NT2/D1 (cell line): ENCODE measurements at regions not wholly inside any gene's neighbourhood (a gene's known extent, or its start where the extent isn't known, plus 50 kb on each side); places are given as distances from the start of the nearest gene placed in this dataset.

ENCODE experiments used
- DNase-seq: peaks from one replicate; pipeline ENCODE4 v3.0.0-alpha.2; 2011; ENCODE audit warnings: low read depth, low spot score
- H3K27me3 ChIP-seq: 2 replicates; pipeline ENCODE4 v1.6.0; 2011; ENCODE audit warnings: mild to moderate bottlenecking; ENCODE audit not compliant: insufficient read length, insufficient read depth
- H3K36me3 ChIP-seq: 2 replicates; pipeline ENCODE4 v1.6.1; 2011; ENCODE audit warnings: mild to moderate bottlenecking, low read length, mixed read lengths; ENCODE audit not compliant: insufficient read depth, insufficient read length
- H3K4me1 ChIP-seq: 2 replicates; pipeline ENCODE4 v1.5.1; 2011; ENCODE audit not compliant: insufficient read depth, insufficient read length
- H3K4me3 ChIP-seq: 2 replicates; pipeline ENCODE4 v1.5.1; 2011; ENCODE audit warnings: low read depth; ENCODE audit not compliant: insufficient read length
- H3K9ac ChIP-seq: 2 replicates; pipeline ENCODE4 v1.6.0; 2011; ENCODE audit warnings: low read depth; ENCODE audit not compliant: insufficient read length
- H3K9me3 ChIP-seq: 2 replicates; pipeline ENCODE4 v1.5.1; 2011; ENCODE audit warnings: mild to moderate bottlenecking, low read length; ENCODE audit not compliant: insufficient read depth
- SUZ12 ChIP-seq: IDR thresholded peaks from 2 replicates; pipeline ENCODE4 v1.6.1; 2011; ENCODE audit not compliant: insufficient read length, insufficient read depth; ENCODE audit errors: extremely low read depth
- YY1 ChIP-seq: IDR thresholded peaks from 2 replicates; pipeline ENCODE4 v1.6.1; 2011; ENCODE audit not compliant: insufficient read length, insufficient read depth
- ZNF274 ChIP-seq: IDR thresholded peaks from 2 replicates; pipeline ENCODE4 v1.6.1; 2011; ENCODE audit warnings: mild to moderate bottlenecking, low read depth, low read length

DNA sequence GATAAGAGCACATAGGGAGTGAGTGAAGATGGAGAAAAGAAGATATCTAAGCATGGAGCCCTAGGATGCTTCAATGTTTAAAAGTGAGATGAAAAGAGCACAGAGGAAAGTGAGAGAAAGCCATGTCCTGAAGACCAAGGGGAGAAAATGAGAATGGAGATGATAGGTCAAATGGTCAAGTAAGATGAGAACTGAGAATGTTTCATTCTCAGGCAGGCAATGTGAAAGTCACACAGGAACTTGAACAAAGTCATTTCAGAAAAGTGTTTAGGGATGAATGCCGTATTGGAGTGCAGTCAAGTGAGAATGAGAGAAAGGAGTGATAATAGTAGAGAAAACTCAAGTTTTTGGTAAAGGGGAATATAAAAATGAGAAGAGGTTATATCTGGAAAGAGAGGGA is 148.7 kb upstream of the PTCHD1 start:
- H3K36me3 ChIP-seq: no peaks in the 10 kb centered on the region
- DNase-seq: no peak
- no peaks in the 10 kb centered on the region for H3K9me3 ChIP-seq
- no peak overlapping the region for H3K9ac ChIP-seq
- no peaks in the 10 kb centered on the region for H3K27me3 ChIP-seq
- TF ChIP-seq SUZ12 (no peak), ZNF274 (no peak), YY1 (no peak)
- no peaks in the 10 kb centered on the region for H3K4me1 ChIP-seq
- no peak overlapping the region for H3K4me3 ChIP-seq

DNA sequence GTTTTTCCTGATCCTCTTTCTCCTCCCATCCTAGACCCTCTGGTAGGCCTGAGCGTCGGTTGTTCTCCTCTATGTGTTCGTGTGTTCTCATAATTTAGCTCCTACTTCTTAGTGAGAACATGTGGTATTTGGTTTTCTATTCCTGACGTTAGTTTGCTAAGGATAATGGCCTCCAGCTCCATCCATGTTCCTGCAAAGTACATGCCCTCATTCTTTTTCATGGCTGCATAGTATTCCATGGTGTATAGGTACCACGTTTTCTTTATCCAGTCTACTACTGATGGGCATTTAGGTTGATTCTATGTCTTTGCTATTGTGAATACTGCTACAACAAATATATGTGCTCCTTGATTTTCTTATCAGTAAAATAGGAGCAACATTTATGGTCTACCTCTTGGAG is 146.8 kb upstream of the PTCHD1 start:
- no peak overlapping the region for H3K9ac ChIP-seq
- no peak for TF ChIP-seq YY1
- no peak for TF ChIP-seq SUZ12
- no peak for TF ChIP-seq ZNF274
- H3K9me3 ChIP-seq: no peaks in the 10 kb centered on the region
- no peaks in the 10 kb centered on the region for H3K4me1 ChIP-seq
- no peaks in the 10 kb centered on the region for H3K27me3 ChIP-seq
- H3K4me3 ChIP-seq: no peak overlapping the region
- DNase-seq: no peak
- H3K36me3 ChIP-seq: no peaks in the 10 kb centered on the region

DNA sequence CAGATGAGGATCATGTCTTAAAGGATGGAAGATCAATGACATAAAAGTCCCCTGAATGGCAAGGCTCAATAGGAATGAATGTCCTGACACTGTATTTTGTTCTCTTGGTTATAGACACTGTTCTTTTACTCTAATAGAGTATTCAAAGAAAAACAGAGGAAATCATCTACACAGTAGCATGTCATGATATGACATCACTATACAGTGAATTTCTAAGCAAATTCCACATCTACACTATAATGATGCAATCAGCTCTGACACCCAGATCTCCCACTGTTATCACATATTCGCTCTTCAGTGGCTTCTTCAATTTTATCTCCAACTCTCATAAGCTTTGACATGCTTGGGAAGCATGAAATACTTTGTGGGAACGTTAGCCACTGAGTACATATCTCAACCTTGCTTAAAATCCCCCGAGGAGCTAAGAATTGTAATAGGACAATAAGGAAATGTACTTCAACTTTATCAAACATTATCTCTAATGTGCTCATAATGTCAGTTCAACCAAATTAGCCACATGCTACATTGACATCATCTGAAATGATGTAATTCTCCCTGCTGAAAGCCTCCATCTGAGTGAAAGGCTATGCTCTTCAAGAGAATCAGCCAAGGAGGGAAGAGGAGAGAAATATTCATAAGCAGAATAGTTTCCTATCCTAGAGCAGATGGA is 139.6 kb upstream of the PTCHD1 start:
- Histone ChIP-seq H3K36me3 (no peaks in the 10 kb centered on the region), H3K27me3 (no peaks in the 10 kb centered on the region), H3K4me3 (no peak overlapping the region), H3K9me3 (no peaks in the 10 kb centered on the region), H3K9ac (no peak overlapping the region), H3K4me1 (no peaks in the 10 kb centered on the region)
- no peak for DNase-seq
- TF ChIP-seq YY1 (no peak), SUZ12 (no peak), ZNF274 (no peak)

DNA sequence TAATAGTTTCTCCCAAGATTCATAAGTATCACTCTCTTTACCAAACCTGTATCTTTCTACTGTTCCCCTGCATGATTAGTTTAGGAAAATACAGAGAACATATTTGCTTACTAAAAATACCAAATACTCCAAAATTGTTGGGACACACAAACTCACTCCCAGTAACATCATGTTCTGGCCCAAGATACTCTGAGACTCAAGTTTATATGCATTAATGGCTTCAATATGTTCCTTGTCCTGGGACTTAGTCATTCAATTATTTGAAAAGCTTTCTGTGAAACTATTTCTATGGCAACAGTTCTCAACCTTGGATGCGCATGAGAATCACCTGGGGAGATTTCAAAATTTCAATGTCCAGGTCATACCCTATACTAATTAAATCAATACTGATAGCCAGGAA is 138.9 kb upstream of the PTCHD1 start:
- no peak for TF ChIP-seq YY1
- TF ChIP-seq SUZ12: no peak
- TF ChIP-seq ZNF274: no peak
- Histone ChIP-seq H3K36me3 (no peaks in the 10 kb centered on the region), H3K4me1 (no peaks in the 10 kb centered on the region), H3K4me3 (no peak overlapping the region), H3K27me3 (no peaks in the 10 kb centered on the region), H3K9me3 (no peaks in the 10 kb centered on the region), H3K9ac (no peak overlapping the region)
- DNase-seq: no peak

DNA sequence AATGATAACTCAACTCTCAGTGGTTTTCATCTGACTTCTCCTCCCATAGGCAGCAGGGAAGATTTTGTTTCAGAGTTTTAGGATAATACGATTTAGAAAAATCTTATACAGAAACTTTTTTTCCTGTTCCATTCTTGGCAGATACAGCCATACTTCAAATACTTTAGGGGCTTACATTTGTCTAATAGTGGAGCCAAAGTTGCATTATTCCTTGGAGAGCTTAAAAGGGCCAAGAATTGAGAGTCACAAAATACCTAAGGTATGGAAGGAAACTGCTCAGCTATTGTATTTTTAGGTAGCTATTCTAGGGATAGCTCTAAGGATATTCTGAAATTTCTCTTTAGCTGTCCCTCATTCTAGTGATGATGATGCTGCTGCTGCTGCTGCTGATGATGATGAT is 132.9 kb upstream of the PTCHD1 start:
- DNase-seq: no peak
- H3K9ac ChIP-seq: no peak overlapping the region
- TF ChIP-seq SUZ12: no peak
- TF ChIP-seq ZNF274: no peak
- no peak for TF ChIP-seq YY1
- H3K9me3 ChIP-seq: no peaks in the 10 kb centered on the region
- H3K4me3 ChIP-seq: no peak overlapping the region
- H3K4me1 ChIP-seq: no peaks in the 10 kb centered on the region
- no peaks in the 10 kb centered on the region for H3K27me3 ChIP-seq
- no peaks in the 10 kb centered on the region for H3K36me3 ChIP-seq

DNA sequence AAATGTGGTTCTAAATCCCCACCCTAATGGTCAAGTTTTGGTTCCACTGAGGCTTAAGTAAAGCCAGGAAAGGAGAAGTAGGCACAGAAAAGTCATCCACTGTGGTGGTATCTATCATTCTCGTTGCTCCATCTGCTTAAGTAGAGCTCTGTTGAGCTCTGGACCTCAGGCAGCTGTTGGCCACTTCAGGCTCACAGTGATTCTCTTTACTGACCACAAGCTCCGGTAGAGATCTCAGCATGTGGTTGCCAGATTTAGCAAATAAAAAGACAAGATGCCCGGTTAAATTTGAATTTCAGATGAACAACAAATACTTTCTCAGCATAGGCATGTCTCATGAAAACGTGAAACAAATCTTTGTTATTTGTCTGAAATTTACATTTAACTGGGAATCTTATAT is 132.3 kb upstream of the PTCHD1 start:
- no peak for TF ChIP-seq YY1
- TF ChIP-seq SUZ12: no peak
- no peak for TF ChIP-seq ZNF274
- Histone ChIP-seq H3K4me3 (no peak overlapping the region), H3K4me1 (no peaks in the 10 kb centered on the region), H3K9me3 (no peaks in the 10 kb centered on the region), H3K36me3 (no peaks in the 10 kb centered on the region), H3K9ac (no peak overlapping the region), H3K27me3 (no peaks in the 10 kb centered on the region)
- DNase-seq: no peak

DNA sequence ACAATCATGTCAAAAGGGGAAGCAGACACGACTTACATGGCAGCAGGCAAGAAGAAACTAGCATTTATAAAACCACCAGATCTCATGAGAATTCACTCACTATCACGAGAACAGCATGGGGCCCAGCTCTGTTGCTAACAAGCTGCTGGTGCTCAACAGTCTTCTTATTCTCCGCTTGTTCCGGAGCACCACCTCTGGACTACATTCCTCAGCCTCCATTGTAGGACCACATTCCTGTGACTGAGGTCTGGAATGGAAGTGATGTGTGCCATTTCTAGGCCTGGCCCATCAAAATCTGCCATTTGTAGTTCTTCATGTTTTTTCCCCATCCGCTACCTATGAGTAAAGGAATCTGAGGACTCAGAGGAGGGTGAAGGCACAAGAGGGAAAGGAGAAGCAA is 111.5 kb upstream of the PTCHD1 start:
- TF ChIP-seq ZNF274: no peak
- no peak for TF ChIP-seq YY1
- TF ChIP-seq SUZ12: no peak
- DNase-seq: no peak
- H3K4me1 ChIP-seq: no peaks in the 10 kb centered on the region

More for the DNA sequence above, 111.5 kb upstream of the PTCHD1 start:
- Histone ChIP-seq H3K9me3 (no peaks in the 10 kb centered on the region), H3K27me3 (no peaks in the 10 kb centered on the region), H3K9ac (no peak overlapping the region), H3K36me3 (no peaks in the 10 kb centered on the region), H3K4me3 (no peak overlapping the region)
